Suprapubic skin (tissue), 3 donors: ENCODE measurements at regions not wholly inside any gene's neighbourhood (a gene's known extent, or its start where the extent isn't known, plus 50 kb on each side); places are given as distances from the start of the nearest gene placed in this dataset.

ENCODE experiments used
- EP300 ChIP-seq: sonication (generic); formaldehyde crosslinking; IDR thresholded peaks from one replicate; pipeline ENCODE4 v1.6.1; 2017; ENCODE audit warnings: antibody characterized with exemption
- POLR2A ChIP-seq, 2 donors: fragments of 450-650 bp; IDR thresholded peaks; one replicate each; pipeline ENCODE4 v1.6.1; 2017; ENCODE audit warnings: antibody characterized with exemption in 2 of 2, mild to moderate bottlenecking in 2 of 2, moderate library complexity in 2 of 2
- TF ChIP-seq, protein P1 (sequence below), 2 donors: fragments of 200-600 bp in 1 of 2; fragments of 450-650 bp in 1 of 2; sonication (generic) in 1 of 2; IDR thresholded peaks; one replicate each; pipeline ENCODE4 v1.5.1; 2016 to 2019; ENCODE audit warnings: antibody characterized with exemption in 2 of 2, mild to moderate bottlenecking in 1 of 2, moderate library complexity in 1 of 2

GRCh38 chr6:74318738-74319137 lies 622.7 kb downstream of the CD109 start:
- TF ChIP-seq, protein P1, sequence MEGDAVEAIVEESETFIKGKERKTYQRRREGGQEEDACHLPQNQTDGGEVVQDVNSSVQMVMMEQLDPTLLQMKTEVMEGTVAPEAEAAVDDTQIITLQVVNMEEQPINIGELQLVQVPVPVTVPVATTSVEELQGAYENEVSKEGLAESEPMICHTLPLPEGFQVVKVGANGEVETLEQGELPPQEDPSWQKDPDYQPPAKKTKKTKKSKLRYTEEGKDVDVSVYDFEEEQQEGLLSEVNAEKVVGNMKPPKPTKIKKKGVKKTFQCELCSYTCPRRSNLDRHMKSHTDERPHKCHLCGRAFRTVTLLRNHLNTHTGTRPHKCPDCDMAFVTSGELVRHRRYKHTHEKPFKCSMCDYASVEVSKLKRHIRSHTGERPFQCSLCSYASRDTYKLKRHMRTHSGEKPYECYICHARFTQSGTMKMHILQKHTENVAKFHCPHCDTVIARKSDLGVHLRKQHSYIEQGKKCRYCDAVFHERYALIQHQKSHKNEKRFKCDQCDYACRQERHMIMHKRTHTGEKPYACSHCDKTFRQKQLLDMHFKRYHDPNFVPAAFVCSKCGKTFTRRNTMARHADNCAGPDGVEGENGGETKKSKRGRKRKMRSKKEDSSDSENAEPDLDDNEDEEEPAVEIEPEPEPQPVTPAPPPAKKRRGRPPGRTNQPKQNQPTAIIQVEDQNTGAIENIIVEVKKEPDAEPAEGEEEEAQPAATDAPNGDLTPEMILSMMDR (IDR thresholded peaks at IDR 0.05), result no peak
- no peak for TF ChIP-seq EP300
- TF ChIP-seq POLR2A (IDR thresholded peaks at IDR 0.05), result no peak
